Mesenchymal stem cell (in vitro differentiated cells and primary cell): ENCODE measurements at regions not wholly inside any gene's neighbourhood (a gene's known extent, or its start where the extent isn't known, plus 50 kb on each side); places are given as distances from the start of the nearest gene placed in this dataset.

Experiments
- DNase-seq: peaks from one replicate; pipeline ENCODE4 v3.0.0-alpha.2; 2013
- H2AFZ ChIP-seq: one replicate; pipeline ENCODE4 v1.6.1; 2013; ENCODE audit warnings: low read depth, mild to moderate bottlenecking, control low read depth, inconsistent platforms, low read length, moderate library complexity
- H2AK5ac ChIP-seq: 2 replicates; pipeline ENCODE4 v1.6.1; 2013; ENCODE audit warnings: low read length, moderate library complexity, mild to moderate bottlenecking, inconsistent platforms; ENCODE audit not compliant: severe bottlenecking
- H2BK120ac ChIP-seq: one replicate; pipeline ENCODE4 v1.6.1; 2013; ENCODE audit warnings: low read depth, mild to moderate bottlenecking, inconsistent platforms, low read length, moderate library complexity
- H2BK12ac ChIP-seq, 2 experiments: one replicate each; pipeline ENCODE4 v1.6.1; 2013; ENCODE audit warnings: inconsistent platforms in 2 of 2, low read length in 2 of 2, mild to moderate bottlenecking in 2 of 2, moderate library complexity in 2 of 2, control low read depth in 1 of 2
- H2BK15ac ChIP-seq: one replicate; pipeline ENCODE4 v1.6.1; 2013; ENCODE audit warnings: mild to moderate bottlenecking, low read depth, inconsistent platforms; ENCODE audit not compliant: poor library complexity, severe bottlenecking
- H2BK5ac ChIP-seq: 2 replicates; pipeline ENCODE4 v1.6.1; 2013; ENCODE audit warnings: low read depth, mild to moderate bottlenecking, low read length, control low read depth, inconsistent platforms; ENCODE audit not compliant: poor library complexity, severe bottlenecking
- H3K14ac ChIP-seq, 2 experiments: one replicate each; pipeline ENCODE4 v1.6.1; 2013; ENCODE audit warnings: inconsistent platforms in 2 of 2, low read length in 2 of 2, control low read depth in 1 of 2, mild to moderate bottlenecking in 1 of 2, moderate library complexity in 1 of 2
- H3K18ac ChIP-seq, 2 experiments: one replicate each; pipeline ENCODE4 v1.6.1; 2013; ENCODE audit warnings: inconsistent platforms in 2 of 2, low read length in 2 of 2, control low read depth in 1 of 2, low read depth in 1 of 2, mild to moderate bottlenecking in 1 of 2
- H3K23ac ChIP-seq, 2 experiments: one replicate each; pipeline ENCODE4 v1.6.1; 2013; ENCODE audit warnings: inconsistent platforms in 2 of 2, low read length in 2 of 2, mild to moderate bottlenecking in 2 of 2, moderate library complexity in 2 of 2, control low read depth in 1 of 2
- H3K27ac ChIP-seq: 2 replicates; pipeline ENCODE4 v1.5.1; 2013; ENCODE audit warnings: mild to moderate bottlenecking, moderate library complexity, low read length, control low read depth, inconsistent platforms; ENCODE audit not compliant: poor library complexity, severe bottlenecking
- H3K27me3 ChIP-seq, 2 experiments: 2 replicates each; pipeline versions ENCODE4 v1.6.1 to v1.7.0; 2013; ENCODE audit warnings: low read length in 2 of 2, mild to moderate bottlenecking in 2 of 2, moderate library complexity in 2 of 2, control low read depth in 1 of 2, inconsistent platforms in 1 of 2; ENCODE audit not compliant: control insufficient read depth in 1 of 2, insufficient read depth in 1 of 2
- H3K36me3 ChIP-seq, 2 experiments: 2 replicates each; pipeline versions ENCODE4 v1.6.1 to v1.7.0; 2013; ENCODE audit warnings: low read length in 2 of 2, control low read depth in 1 of 2, inconsistent platforms in 1 of 2, low read depth in 1 of 2, mild to moderate bottlenecking in 1 of 2; ENCODE audit not compliant: insufficient read depth in 2 of 2, control insufficient read depth in 1 of 2
- H3K4ac ChIP-seq, 2 experiments: one replicate each; pipeline ENCODE4 v1.6.1; 2013; ENCODE audit warnings: inconsistent platforms in 2 of 2, low read length in 2 of 2, mild to moderate bottlenecking in 2 of 2, moderate library complexity in 2 of 2, control low read depth in 1 of 2, low read depth in 1 of 2
- H3K4me1 ChIP-seq: 2 replicates; pipeline ENCODE4 v1.6.1; 2013; ENCODE audit warnings: low read depth, low read length, control low read depth; ENCODE audit not compliant: control insufficient read depth, insufficient read depth
- H3K4me2 ChIP-seq: 2 replicates; pipeline ENCODE4 v1.6.1; 2013; ENCODE audit warnings: low read length, mild to moderate bottlenecking, inconsistent platforms; ENCODE audit not compliant: poor library complexity, severe bottlenecking
- H3K4me3 ChIP-seq, 2 experiments: 2 replicates each; pipeline versions ENCODE4 v1.5.1 to v1.7.0; 2013; ENCODE audit warnings: low read length in 2 of 2, mild to moderate bottlenecking in 2 of 2, control low read depth in 1 of 2, low read depth in 1 of 2; ENCODE audit not compliant: insufficient read depth in 1 of 2
- H3K79me1 ChIP-seq: replicated peaks from 2 replicates; pipeline ENCODE4 v1.6.1; 2013; ENCODE audit warnings: mild to moderate bottlenecking, control low read depth, low read length, inconsistent platforms; ENCODE audit not compliant: poor library complexity, severe bottlenecking
- H3K9ac ChIP-seq: 2 replicates; pipeline ENCODE4 v1.7.0; 2013; ENCODE audit warnings: mild to moderate bottlenecking, low read length, moderate library complexity
- H3K9me3 ChIP-seq: 2 replicates; pipeline ENCODE4 v1.7.0; 2013; ENCODE audit warnings: mild to moderate bottlenecking, low read length; ENCODE audit not compliant: control insufficient read depth
- H4K8ac ChIP-seq: one replicate; pipeline ENCODE4 v1.6.1; 2013; ENCODE audit warnings: inconsistent platforms, mild to moderate bottlenecking, low read length, moderate library complexity
- H4K91ac ChIP-seq: one replicate; pipeline ENCODE4 v1.6.1; 2013; ENCODE audit warnings: mild to moderate bottlenecking, low read length, inconsistent platforms
- WGBS: methylation state at CpG from one replicate; pipeline ENCODE4 v1.1.7; 2013; ENCODE audit warnings: mixed read lengths; 5-methylcytosine and 5-hydroxymethylcytosine counted together

- H4K8ac ChIP-seq = peak overlapping the region; percentile 28
- no peak overlapping the region for H2BK5ac ChIP-seq
- no peaks in the 10 kb centered on the region for H3K36me3 ChIP-seq
- no peak overlapping the region for H4K91ac ChIP-seq
- H3K14ac ChIP-seq = no peak overlapping the region
- H2BK12ac ChIP-seq = no peak overlapping the region
- no peak overlapping the region for H2BK120ac ChIP-seq
- no peak overlapping the region for H3K27ac ChIP-seq
- peak overlapping the region; percentile 30 for H2AFZ ChIP-seq
- no peak overlapping the region for H3K23ac ChIP-seq
- no peak overlapping the region for H3K4ac ChIP-seq
- no peak overlapping the region for H3K9ac ChIP-seq
- H3K18ac ChIP-seq = no peak overlapping the region
- no peaks in the 10 kb centered on the region for H3K9me3 ChIP-seq
- H2AK5ac ChIP-seq = no peak overlapping the region
- H3K79me1 ChIP-seq = no peaks in the 10 kb centered on the region
- DNase-seq = peak; percentile 33
- H3K4me1 ChIP-seq = peaks cover 4% of the 10 kb centered on the region
- H3K4me2 ChIP-seq = peak overlapping the region; percentile 41
- H2BK15ac ChIP-seq = no peak overlapping the region
- H3K4me3 ChIP-seq = peak overlapping the region in 1 of 2 experiments; percentile 45
- WGBS = 37% methylated on average over 14 of the region's 15 CpGs
- H3K27me3 ChIP-seq = peaks cover 0 to 8% of the 10 kb centered on the region in 2 experiments
Measured at GRCh38 chr10:91745090-91745831, 53.0 kb upstream of the TNKS2 start.

GRCh38 chr10:91743465-91743864 is 54.8 kb upstream of the TNKS2 start:
- Histone ChIP-seq H3K23ac (no peak overlapping the region), H2AK5ac (no peak overlapping the region), H3K4ac (no peak overlapping the region), H3K36me3 (no peaks in the 10 kb centered on the region), H2BK5ac (no peak overlapping the region), H3K14ac (no peak overlapping the region), H3K4me2 (no peak overlapping the region), H2BK12ac (no peak overlapping the region), H3K9me3 (no peaks in the 10 kb centered on the region), H3K4me1 (peaks cover 4% of the 10 kb centered on the region), H3K27me3 (peaks cover 0 to 14% of the 10 kb centered on the region in 2 experiments), H3K79me1 (no peaks in the 10 kb centered on the region), H2BK15ac (no peak overlapping the region), H2BK120ac (no peak overlapping the region), H4K91ac (no peak overlapping the region), H3K9ac (no peak overlapping the region), H3K18ac (no peak overlapping the region), H3K27ac (no peak overlapping the region), H3K4me3 (no peak overlapping the region), H2AFZ (no peak overlapping the region), H4K8ac (no peak overlapping the region)
- no CpG with 5 or more reads among the region's 1 CpG for WGBS
- DNase-seq = no peak

- no peak overlapping the region for H3K4ac ChIP-seq
Measured at GRCh38 chr10:91742229-91742628, 56.0 kb upstream of the TNKS2 start.

GRCh38 chr10:91741356-91741755 is 56.9 kb upstream of the TNKS2 start:
- Histone ChIP-seq H3K4me2 (no peak overlapping the region), H3K4me3 (no peak overlapping the region), H3K27ac (no peak overlapping the region), H4K91ac (no peak overlapping the region), H3K4ac (no peak overlapping the region), H2AK5ac (peak overlapping the region; percentile 49), H2BK5ac (no peak overlapping the region), H3K23ac (no peak overlapping the region), H3K36me3 (no peaks in the 10 kb centered on the region), H2BK15ac (no peak overlapping the region), H3K79me1 (no peaks in the 10 kb centered on the region), H2BK12ac (no peak overlapping the region), H3K9ac (no peak overlapping the region), H2BK120ac (no peak overlapping the region), H3K27me3 (peaks cover 0 to 29% of the 10 kb centered on the region in 2 experiments), H2AFZ (no peak overlapping the region), H3K4me1 (peaks cover 4% of the 10 kb centered on the region), H3K14ac (no peak overlapping the region), H3K9me3 (no peaks in the 10 kb centered on the region), H3K18ac (no peak overlapping the region), H4K8ac (no peak overlapping the region)
- no CpG with 5 or more reads among the region's 1 CpG for WGBS
- DNase-seq = no peak

More at GRCh38 chr10:91742229-91742628, 56.0 kb upstream of the TNKS2 start:
- no peak overlapping the region for H4K91ac ChIP-seq
- no peaks in the 10 kb centered on the region for H3K9me3 ChIP-seq
- H3K36me3 ChIP-seq = no peaks in the 10 kb centered on the region
- H3K14ac ChIP-seq = no peak overlapping the region
- no peak overlapping the region for H3K4me3 ChIP-seq
- H2AK5ac ChIP-seq = no peak overlapping the region
- no peak overlapping the region for H3K9ac ChIP-seq
- no peak overlapping the region for H2BK120ac ChIP-seq
- no peak overlapping the region for H3K4me2 ChIP-seq
- no peak overlapping the region for H4K8ac ChIP-seq
- no peak overlapping the region for H2AFZ ChIP-seq
- 42% methylated on average over 1 of the region's 1 CpG for WGBS
- DNase-seq = peak; percentile 19
- H2BK5ac ChIP-seq = no peak overlapping the region
- no peak overlapping the region for H3K18ac ChIP-seq
- H3K4me1 ChIP-seq = peaks cover 4% of the 10 kb centered on the region
- no peak overlapping the region for H2BK12ac ChIP-seq
- H2BK15ac ChIP-seq = no peak overlapping the region
- H3K27me3 ChIP-seq = peaks cover 0 to 26% of the 10 kb centered on the region in 2 experiments
- no peak overlapping the region for H3K27ac ChIP-seq
- H3K79me1 ChIP-seq = no peaks in the 10 kb centered on the region
- H3K23ac ChIP-seq = no peak overlapping the region
